ENCODE measurements at regions not wholly inside any gene's neighbourhood (a gene's known extent, or its start where the extent isn't known, plus 50 kb on each side); places are given as distances from the start of the nearest gene placed in this dataset.

- H3K4me2 ChIP-seq (ENCODE audit: low read length), result no peak overlapping the region
- no peaks in the 10 kb centered on the region for H3K9me3 ChIP-seq (ENCODE audit: low read length)
- no TSS peak for BruUV-seq (replicated peaks)
- intact Hi-C loops (cut with micrococcal nuclease), result no loop called here
- H3K4me3 ChIP-seq (ENCODE audit: low read length), result no peak overlapping the region
- no peak for TF ChIP-seq CTCF (conservative IDR thresholded peaks at IDR 0.05; ENCODE audit: low read depth, low read length)
- H3K27me3 ChIP-seq (ENCODE audit: low read length), result 0 out of 2 replicates have a peak, but pooled peaks cover 5% of the 10 kb centered on the region
- H3K9me2 ChIP-seq (replicated peaks; ENCODE audit: low read length), result no peaks in the 10 kb centered on the region
- no peak overlapping the region for H2AFZ ChIP-seq (ENCODE audit: low read length)
- H3K27ac ChIP-seq (ENCODE audit: low read length), result no peak overlapping the region
- no peaks in the 10 kb centered on the region for H3K4me1 ChIP-seq (ENCODE audit: insufficient read depth, low read length)
- DNase-seq, result no peak
- no peaks in the 10 kb centered on the region for H4K20me1 ChIP-seq (ENCODE audit: low read length)
- H3K79me2 ChIP-seq (ENCODE audit: low read length), result no peaks in the 10 kb centered on the region
- ChIA-PET CTCF (no interaction called here), POLR2A (ENCODE audit: unreplicated experiment) (no interaction called here)
- no peaks in the 10 kb centered on the region for H3F3A ChIP-seq (ENCODE audit: low read length, unreplicated experiment)
- no peak overlapping the region for H3K9ac ChIP-seq (ENCODE audit: low read length)
- no peaks in the 10 kb centered on the region for H3K36me3 ChIP-seq (ENCODE audit: low read depth, low read length)
- no peak for ATAC-seq
Measured at GRCh38 chr7:34312624-34313023, 345.4 kb upstream of the NPSR1 start.

GRCh38 chr7:34313289-34313688 is 344.7 kb upstream of the NPSR1 start:
- Histone ChIP-seq H3K79me2 (ENCODE audit: low read length) (no peaks in the 10 kb centered on the region), H3K4me1 (ENCODE audit: insufficient read depth, low read length) (no peaks in the 10 kb centered on the region), H3F3A (ENCODE audit: low read length, unreplicated experiment) (no peaks in the 10 kb centered on the region), H2AFZ (ENCODE audit: low read length) (no peak overlapping the region), H3K27ac (ENCODE audit: low read length) (no peak overlapping the region), H3K36me3 (ENCODE audit: low read depth, low read length) (no peaks in the 10 kb centered on the region), H3K4me2 (ENCODE audit: low read length) (no peak overlapping the region), H3K9me2 (replicated peaks; ENCODE audit: low read length) (no peaks in the 10 kb centered on the region), H3K9ac (ENCODE audit: low read length) (no peak overlapping the region), H3K4me3 (ENCODE audit: low read length) (no peak overlapping the region), H4K20me1 (ENCODE audit: low read length) (no peaks in the 10 kb centered on the region), H3K27me3 (ENCODE audit: low read length) (0 out of 2 replicates have a peak, but pooled peaks cover 5% of the 10 kb centered on the region), H3K9me3 (ENCODE audit: low read length) (no peaks in the 10 kb centered on the region)
- BruUV-seq (replicated peaks), result no TSS peak
- DNase-seq (no peak), ATAC-seq (no peak)
- intact Hi-C loops (cut with micrococcal nuclease), result no loop called here
- CTCF ChIA-PET, result no interaction called here
- POLR2A ChIA-PET (ENCODE audit: unreplicated experiment), result no interaction called here
- no peak for TF ChIP-seq EZH2phosphoT487 (IDR thresholded peaks at IDR 0.05; ENCODE audit: borderline replicate concordance, low read length)
- TF ChIP-seq CTCF (conservative IDR thresholded peaks at IDR 0.05; ENCODE audit: low read depth, low read length), result no peak
- no peak for TF ChIP-seq EZH2 (IDR thresholded peaks at IDR 0.05; ENCODE audit: low read length, unreplicated experiment)

GRCh38 chr7:34315032-34315431 is 343.0 kb upstream of the NPSR1 start:
- Histone ChIP-seq H2AFZ (ENCODE audit: low read length) (no peak overlapping the region), H3F3A (ENCODE audit: low read length, unreplicated experiment) (no peaks in the 10 kb centered on the region), H3K9ac (ENCODE audit: low read length) (no peak overlapping the region), H3K4me3 (ENCODE audit: low read length) (no peak overlapping the region), H3K4me2 (ENCODE audit: low read length) (no peak overlapping the region), H3K27ac (ENCODE audit: low read length) (no peak overlapping the region), H3K79me2 (ENCODE audit: low read length) (no peaks in the 10 kb centered on the region), H4K20me1 (ENCODE audit: low read length) (no peaks in the 10 kb centered on the region), H3K4me1 (ENCODE audit: insufficient read depth, low read length) (no peaks in the 10 kb centered on the region), H3K27me3 (ENCODE audit: low read length) (no peaks in the 10 kb centered on the region), H3K9me3 (ENCODE audit: low read length) (no peaks in the 10 kb centered on the region), H3K36me3 (ENCODE audit: low read depth, low read length) (no peaks in the 10 kb centered on the region), H3K9me2 (replicated peaks; ENCODE audit: low read length) (no peaks in the 10 kb centered on the region)
- intact Hi-C loops (cut with micrococcal nuclease), result no loop called here
- no TSS peak for BruUV-seq (replicated peaks)
- DNase-seq, result no peak
- POLR2A ChIA-PET (ENCODE audit: unreplicated experiment), result no interaction called here
- TF ChIP-seq CTCF (conservative IDR thresholded peaks at IDR 0.05; ENCODE audit: low read depth, low read length), result no peak
- TF ChIP-seq EZH2 (IDR thresholded peaks at IDR 0.05; ENCODE audit: low read length, unreplicated experiment), result no peak
- no peak for TF ChIP-seq EZH2phosphoT487 (IDR thresholded peaks at IDR 0.05; ENCODE audit: borderline replicate concordance, low read length)
- no peak for ATAC-seq
- CTCF ChIA-PET, result interaction anchor here (0.5 kb wide), 1 partner anchor 387 kb away, joined by 4 read pairs; no protein-coding TSS in a partner anchor

Measured in PC-3 (cell line).